ENCODE measurements at regions not wholly inside any gene's neighbourhood (a gene's known extent, or its start where the extent isn't known, plus 50 kb on each side); places are given as distances from the start of the nearest gene placed in this dataset.
A peak's percentile ranks its signal among the peaks of the same experiment; 100 is the strongest.

DNA sequence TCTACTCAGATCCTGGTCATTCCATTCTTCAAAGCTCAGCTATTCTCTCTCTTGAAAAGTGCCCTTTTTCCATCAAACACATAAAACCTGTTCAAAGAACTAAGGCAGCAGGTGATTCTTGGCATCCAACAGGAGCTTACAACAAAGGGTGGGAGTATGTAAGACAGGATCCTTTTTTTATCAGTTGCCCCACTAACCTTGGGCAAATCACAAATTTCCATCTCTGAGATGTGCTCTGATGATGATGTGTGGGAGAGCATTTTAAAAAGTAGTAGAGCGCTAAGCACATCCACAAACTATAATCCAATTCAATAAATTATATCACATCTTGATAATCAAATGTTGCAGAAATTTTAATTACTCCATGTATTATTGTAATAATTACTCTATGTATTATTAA, 53.7 kb upstream of the FDX1 start (continued):
- TF ChIP-seq ZNF462 (CRISPR knock-in tag; IDR thresholded peaks at IDR 0.05) (no peak), ETS1 (IDR thresholded peaks at IDR 0.05) (no peak), EZH2 (IDR thresholded peaks at IDR 0.05; ENCODE audit: low read depth, unreplicated experiment) (no peak), CREB1 (CRISPR knock-in tag; IDR thresholded peaks at IDR 0.05; ENCODE audit: low read depth) (no peak), EZH2phosphoT487 (IDR thresholded peaks at IDR 0.05; ENCODE audit: unreplicated experiment) (no peak)

DNA sequence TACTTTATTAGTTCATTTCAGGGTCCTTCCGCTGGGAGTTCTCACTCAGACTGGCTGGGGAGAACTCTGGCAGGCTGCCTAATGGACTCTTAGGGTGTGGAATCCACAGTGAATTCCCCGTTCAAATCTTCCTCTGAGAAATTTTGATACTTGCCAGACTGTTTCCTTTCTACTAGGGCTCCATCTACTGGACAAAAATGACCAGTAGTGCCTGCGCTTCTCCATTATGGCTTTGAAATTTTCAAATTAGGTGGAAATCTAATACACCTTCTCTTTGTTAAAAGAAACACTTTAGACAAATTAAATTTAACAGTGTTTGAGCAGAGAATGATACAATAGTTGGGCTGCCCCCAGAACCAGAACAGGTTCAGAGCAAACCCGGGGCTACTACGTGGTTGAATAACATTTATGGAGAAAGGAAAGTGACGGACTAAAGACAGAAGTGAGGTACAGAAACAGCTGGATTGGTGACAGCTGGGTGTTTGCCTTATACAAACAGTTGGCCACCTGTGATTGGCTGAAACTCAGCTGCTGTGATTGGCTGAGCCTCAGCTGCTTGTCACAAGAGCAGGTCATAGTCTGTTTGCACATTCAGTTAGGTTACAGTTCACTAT, 52.9 kb upstream of the FDX1 start:
- H3K36me3 Mint-ChIP-seq (ENCODE audit: low read depth), result no peaks in the 10 kb centered on the region
- TF ChIP-seq, protein P1, sequence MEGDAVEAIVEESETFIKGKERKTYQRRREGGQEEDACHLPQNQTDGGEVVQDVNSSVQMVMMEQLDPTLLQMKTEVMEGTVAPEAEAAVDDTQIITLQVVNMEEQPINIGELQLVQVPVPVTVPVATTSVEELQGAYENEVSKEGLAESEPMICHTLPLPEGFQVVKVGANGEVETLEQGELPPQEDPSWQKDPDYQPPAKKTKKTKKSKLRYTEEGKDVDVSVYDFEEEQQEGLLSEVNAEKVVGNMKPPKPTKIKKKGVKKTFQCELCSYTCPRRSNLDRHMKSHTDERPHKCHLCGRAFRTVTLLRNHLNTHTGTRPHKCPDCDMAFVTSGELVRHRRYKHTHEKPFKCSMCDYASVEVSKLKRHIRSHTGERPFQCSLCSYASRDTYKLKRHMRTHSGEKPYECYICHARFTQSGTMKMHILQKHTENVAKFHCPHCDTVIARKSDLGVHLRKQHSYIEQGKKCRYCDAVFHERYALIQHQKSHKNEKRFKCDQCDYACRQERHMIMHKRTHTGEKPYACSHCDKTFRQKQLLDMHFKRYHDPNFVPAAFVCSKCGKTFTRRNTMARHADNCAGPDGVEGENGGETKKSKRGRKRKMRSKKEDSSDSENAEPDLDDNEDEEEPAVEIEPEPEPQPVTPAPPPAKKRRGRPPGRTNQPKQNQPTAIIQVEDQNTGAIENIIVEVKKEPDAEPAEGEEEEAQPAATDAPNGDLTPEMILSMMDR (conservative IDR thresholded peaks at IDR 0.05; ENCODE audit: low read depth in 2 of 2), result peak; percentile 74 to 94
- no peak for TF ChIP-seq NANOG (IDR thresholded peaks at IDR 0.05; ENCODE audit: borderline replicate concordance)
- no peaks in the 10 kb centered on the region for H3K9me3 Mint-ChIP-seq
- no peaks in the 10 kb centered on the region for H4K20me1 ChIP-seq (replicated peaks; ENCODE audit: insufficient read depth)
- no peaks in the 10 kb centered on the region for H3K9me2 ChIP-seq (ENCODE audit: insufficient read depth)
- no peaks in the 10 kb centered on the region for H3K36me3 ChIP-seq (ENCODE audit: insufficient read depth)
- no peaks in the 10 kb centered on the region for H3K4me1 ChIP-seq (ENCODE audit: insufficient read depth)
- H2AFZ ChIP-seq, result no peak overlapping the region
- H3K4me3 Mint-ChIP-seq, result no peak overlapping the region
- peaks cover 6% of the 10 kb centered on the region; the same call in 2 of the 3 replicates for H3K4me1 Mint-ChIP-seq
- H3K27ac ChIP-seq (ENCODE audit: low read depth), result no peak overlapping the region
- no peak overlapping the region for H3K4me2 ChIP-seq
- DNase-seq (ENCODE audit: low spot score) (peak; percentile 84), ATAC-seq (peak; percentile 93)
- no peaks in the 10 kb centered on the region for H3F3A ChIP-seq (replicated peaks; ENCODE audit: low read depth)
- no peaks in the 10 kb centered on the region for H3K79me2 ChIP-seq (replicated peaks; ENCODE audit: insufficient read depth)
- H3K27me3 Mint-ChIP-seq (ENCODE audit: insufficient read depth, low read depth, poor library complexity), result peaks cover 2% of the 10 kb centered on the region
- no peak overlapping the region for H3K27ac Mint-ChIP-seq
- H3K27me3 ChIP-seq (ENCODE audit: insufficient read depth), result no peaks in the 10 kb centered on the region
- no peak overlapping the region for H3K4me3 ChIP-seq
